K562 (cell line): ENCODE measurements at regions not wholly inside any gene's neighbourhood (a gene's known extent, or its start where the extent isn't known, plus 50 kb on each side); places are given as distances from the start of the nearest gene placed in this dataset.
A peak's percentile ranks its signal among the peaks of the same experiment; 100 is the strongest.

Experiments used
- ARNT ChIP-seq, 2 experiments: fragments of 450-650 bp; IDR thresholded peaks; 2 replicates each; pipeline ENCODE4 v1.6.1; 2016; ENCODE audit warnings: mild to moderate bottlenecking in 1 of 2
- ASH1L ChIP-seq: fragments of 450-650 bp; IDR thresholded peaks from 2 replicates; pipeline ENCODE4 v1.6.1; 2018; ENCODE audit warnings: borderline replicate concordance, mild to moderate bottlenecking, low read depth; ENCODE audit not compliant: partially characterized antibody
- BRF2 ChIP-seq: IDR thresholded peaks from 3 replicates; pipeline ENCODE4 v1.6.1; 2011; ENCODE audit warnings: borderline replicate concordance, mild to moderate bottlenecking; ENCODE audit not compliant: insufficient read length, insufficient read depth
- DACH1 ChIP-seq: fragments of 450-650 bp; IDR thresholded peaks from 2 replicates; pipeline ENCODE4 v1.6.1; 2018; ENCODE audit not compliant: partially characterized antibody
- DPF2 ChIP-seq: fragments of 450-650 bp; IDR thresholded peaks from 2 replicates; pipeline ENCODE4 v1.6.1; 2016
- GABPB1 ChIP-seq: sonication (generic); formaldehyde crosslinking; IDR thresholded peaks from 2 replicates; pipeline ENCODE4 v1.8.0; 2022; ENCODE audit warnings: mild to moderate bottlenecking, missing genetic modification reagents
- HLTF ChIP-seq: fragments of 450-650 bp; IDR thresholded peaks from 2 replicates; pipeline ENCODE4 v1.6.1; 2016
- HMGN3 ChIP-seq: IDR thresholded peaks from 2 replicates; pipeline ENCODE4 v1.6.1; 2011; ENCODE audit warnings: borderline replicate concordance, low read depth, mild to moderate bottlenecking, mixed read lengths, low read length; ENCODE audit not compliant: insufficient read length; ENCODE audit errors: extremely low read depth
- HNRNPK ChIP-seq: fragments of 200-400 bp; formaldehyde crosslinking; IDR thresholded peaks from one replicate; pipeline ENCODE4 v1.6.1; 2018; ENCODE audit warnings: mild to moderate bottlenecking, low read depth, low read length; ENCODE audit not compliant: poor library complexity, severe bottlenecking
- LARP7 ChIP-seq: fragments of 450-650 bp; IDR thresholded peaks from 2 replicates; pipeline ENCODE4 v1.6.1; 2016
- MYBL2 ChIP-seq, 2 experiments: fragments of 450-650 bp in 1 of 2; sonication (generic) in 1 of 2; formaldehyde crosslinking in 1 of 2; IDR thresholded peaks; 2 replicates each; pipeline versions ENCODE4 v1.6.1 to v1.8.1; 2017 to 2022; ENCODE audit warnings: borderline replicate concordance in 1 of 2, inconsistent platforms in 1 of 2, low read depth in 1 of 2, mild to moderate bottlenecking in 1 of 2, missing genetic modification reagents in 1 of 2, moderate library complexity in 1 of 2
- PBX2 ChIP-seq, 2 experiments: IDR thresholded peaks in 1 of 2; conservative IDR thresholded peaks in 1 of 2; 2 replicates each; pipeline ENCODE4 v1.6.1; 2016; ENCODE audit warnings: low read depth in 2 of 2, mild to moderate bottlenecking in 1 of 2, missing compliant biosample characterization in 1 of 2, missing genetic modification characterization in 1 of 2, moderate library complexity in 1 of 2
- PCBP1 ChIP-seq: fragments of 200-400 bp; formaldehyde crosslinking; IDR thresholded peaks from 2 replicates; pipeline ENCODE4 v1.6.1; 2018; ENCODE audit warnings: mild to moderate bottlenecking, low read depth, low read length; ENCODE audit not compliant: poor library complexity, severe bottlenecking
- PML ChIP-seq: IDR thresholded peaks from 2 replicates; pipeline ENCODE4 v1.6.1; 2012; ENCODE audit warnings: low read length, inconsistent platforms
- RAD51 ChIP-seq: fragments of 450-650 bp; IDR thresholded peaks from 2 replicates; pipeline ENCODE4 v1.7.1; 2016; ENCODE audit warnings: low read depth, mild to moderate bottlenecking, borderline replicate concordance
- RBM25 ChIP-seq: fragments of 200-400 bp; formaldehyde crosslinking; IDR thresholded peaks from 2 replicates; pipeline ENCODE4 v1.6.1; 2018; ENCODE audit warnings: low read length, low read depth, moderate library complexity; ENCODE audit not compliant: severe bottlenecking
- SAP30 ChIP-seq: fragments of 200-600 bp; sonication (generic); IDR thresholded peaks from 2 replicates; pipeline ENCODE4 v1.6.1; 2012; ENCODE audit warnings: borderline replicate concordance, low read depth, mild to moderate bottlenecking, moderate library complexity, low read length, control low read depth, inconsistent platforms; ENCODE audit not compliant: insufficient read depth, poor library complexity, severe bottlenecking
- SMC3 ChIP-seq: conservative IDR thresholded peaks from 2 replicates; pipeline ENCODE4 v1.6.1; 2011; ENCODE audit warnings: low read depth, low read length, improper control_type of control experiment; ENCODE audit not compliant: insufficient read depth
- SREBF2 ChIP-seq: sonication (generic); formaldehyde crosslinking; IDR thresholded peaks from 2 replicates; pipeline ENCODE4 v1.4.0; 2020; ENCODE audit warnings: mild to moderate bottlenecking, missing genetic modification reagents
- ZKSCAN1 ChIP-seq: fragments of 150-350 bp; IDR thresholded peaks from 2 replicates; pipeline ENCODE4 v1.6.1; 2016; ENCODE audit warnings: low read depth, low read length
- ZNF395 ChIP-seq: fragments of 200-800 bp; sonication (Bioruptor generic); IDR thresholded peaks from 2 replicates; pipeline ENCODE4 v1.6.1; 2017; ENCODE audit warnings: missing genetic modification characterization, missing compliant biosample characterization
- ZNF41 ChIP-seq: fragments of 250-450 bp; sonication (Bioruptor Pico); conservative IDR thresholded peaks from 2 replicates; pipeline ENCODE4 v1.4.0; 2020; ENCODE audit warnings: mild to moderate bottlenecking

- TF ChIP-seq ZNF41 (CRISPR knock-in tag): peak; percentile 59; the same call in 1 of the 2 replicates
- TF ChIP-seq SAP30: no peak
- no peak for TF ChIP-seq LARP7
- 0 out of 2 replicates have a peak, but pooled peaks have one; percentile 44 for TF ChIP-seq HLTF
- peak; percentile 95 for TF ChIP-seq RAD51
- peak; percentile 91 for TF ChIP-seq MYBL2 (IDR thresholded peaks at IDR 0.05; ENCODE audit: low read depth)
- TF ChIP-seq MYBL2 (CRISPR knock-in tag; IDR thresholded peaks at IDR 0.05; ENCODE audit: borderline replicate concordance): no peak
- no peak for TF ChIP-seq SREBF2 (CRISPR knock-in tag)
- peak; percentile 70 for TF ChIP-seq RBM25
- peak; percentile 97 for TF ChIP-seq HMGN3
- peak; percentile 93 for TF ChIP-seq PML
- TF ChIP-seq DPF2: peak; percentile 99
- TF ChIP-seq SMC3: 0 out of 2 replicates have a peak, but pooled peaks have one; percentile 12
- TF ChIP-seq HNRNPK: no peak
- TF ChIP-seq PBX2 (CRISPR knock-in tag; IDR thresholded peaks at IDR 0.05; ENCODE audit: low read depth): no peak; the same call in 1 of the 2 replicates
- peak; percentile 99 for TF ChIP-seq PBX2 (tag; conservative IDR thresholded peaks at IDR 0.05; ENCODE audit: low read depth)
- peak; percentile 68 for TF ChIP-seq DACH1
- TF ChIP-seq ZNF395 (CRISPR knock-in tag): peak; percentile 95
- peak; percentile 63 for TF ChIP-seq ASH1L
- TF ChIP-seq BRF2: no peak
- TF ChIP-seq ZKSCAN1: 0 out of 2 replicates have a peak, but pooled peaks have one; percentile 55
- no peak for TF ChIP-seq PCBP1
- TF ChIP-seq GABPB1 (CRISPR knock-in tag): peak; percentile 79
- peak; percentile 96 for TF ChIP-seq ARNT (IDR thresholded peaks at IDR 0.05)
These were observed 277.7 kb downstream of the ADGB start (continued) for GRCh38 chr6:146876271-146877151.
